ENCODE measurements at regions not wholly inside any gene's neighbourhood (a gene's known extent, or its start where the extent isn't known, plus 50 kb on each side); places are given as distances from the start of the nearest gene placed in this dataset.

- TF ChIP-seq POLR2A (IDR thresholded peaks at IDR 0.05), result no peak
- TF ChIP-seq CTCF (IDR thresholded peaks at IDR 0.05), result no peak
- no peak for TF ChIP-seq EP300 (IDR thresholded peaks at IDR 0.05)
These were observed 384.1 kb downstream of the GATA3 start for GRCh38 chr10:8438603-8439002.
